WERI-Rb-1 (cell line): ENCODE measurements at regions not wholly inside any gene's neighbourhood (a gene's known extent, or its start where the extent isn't known, plus 50 kb on each side); places are given as distances from the start of the nearest gene placed in this dataset.
"Not testable (repeated sequence)": the region's sequence is repeated elsewhere in the genome, so short reads cannot be mapped to it uniquely, and the experiment has no call there.

Source experiments
- DNase-seq: peaks from one replicate; pipeline ENCODE4 v3.0.0-alpha.2; 2020
- H3K27ac ChIP-seq: fragments of 250-450 bp; sonication (Bioruptor Pico); 2 replicates; pipeline ENCODE4 v1.5.1; 2020; ENCODE audit warnings: mild to moderate bottlenecking, moderate library complexity
- H3K27me3 ChIP-seq: fragments of 250-450 bp; sonication (Bioruptor Pico); 2 replicates; pipeline ENCODE4 v1.5.1; 2021; ENCODE audit warnings: mild to moderate bottlenecking, low read depth, moderate library complexity; ENCODE audit not compliant: insufficient read depth, severe bottlenecking
- H3K36me3 ChIP-seq: fragments of 250-450 bp; sonication (Bioruptor Pico); 2 replicates; pipeline ENCODE4 v1.5.1; 2020; ENCODE audit warnings: mild to moderate bottlenecking, moderate library complexity
- H3K4me3 ChIP-seq: 2 replicates; pipeline ENCODE4 v1.5.1; 2011; ENCODE audit warnings: low read depth, mild to moderate bottlenecking, control low read depth, low read length
- H3K9me3 ChIP-seq: fragments of 250-450 bp; sonication (Bioruptor Pico); 2 replicates; pipeline ENCODE4 v1.5.1; 2021; ENCODE audit warnings: mild to moderate bottlenecking, moderate library complexity; ENCODE audit not compliant: severe bottlenecking
- CTCF ChIP-seq: IDR thresholded peaks from 2 replicates; pipeline ENCODE4 v1.5.1; 2011; ENCODE audit warnings: low read depth, mild to moderate bottlenecking, control low read depth, inconsistent platforms, low read length

DNA sequence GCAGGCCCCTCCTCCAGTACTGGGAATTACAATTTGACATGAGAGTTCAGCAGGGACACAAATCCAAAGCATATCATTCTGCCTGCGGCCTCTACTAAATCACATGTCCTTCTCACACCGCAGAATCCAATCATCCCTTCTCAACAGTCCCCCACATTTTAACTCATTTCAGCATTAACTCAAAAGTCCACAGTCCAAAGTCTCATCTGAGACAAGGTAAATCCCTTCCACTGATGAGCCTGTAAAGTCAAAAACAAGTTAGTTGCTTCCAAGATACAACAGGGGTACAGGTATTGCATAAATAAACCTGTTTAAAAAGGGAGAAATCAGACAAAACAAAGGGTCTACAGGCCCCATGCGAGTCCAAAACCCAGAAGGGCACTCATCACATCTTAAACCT lies 64.0 kb downstream of the EBNA1BP2 start:
- Histone ChIP-seq H3K27ac (no peak overlapping the region), H3K36me3 (no peaks in the 10 kb centered on the region), H3K27me3 (no peaks in the 10 kb centered on the region), H3K9me3 (peaks cover 14% of the 10 kb centered on the region), H3K4me3 (no peak overlapping the region)
- DNase-seq, result no peak
- no peak for TF ChIP-seq CTCF

DNA sequence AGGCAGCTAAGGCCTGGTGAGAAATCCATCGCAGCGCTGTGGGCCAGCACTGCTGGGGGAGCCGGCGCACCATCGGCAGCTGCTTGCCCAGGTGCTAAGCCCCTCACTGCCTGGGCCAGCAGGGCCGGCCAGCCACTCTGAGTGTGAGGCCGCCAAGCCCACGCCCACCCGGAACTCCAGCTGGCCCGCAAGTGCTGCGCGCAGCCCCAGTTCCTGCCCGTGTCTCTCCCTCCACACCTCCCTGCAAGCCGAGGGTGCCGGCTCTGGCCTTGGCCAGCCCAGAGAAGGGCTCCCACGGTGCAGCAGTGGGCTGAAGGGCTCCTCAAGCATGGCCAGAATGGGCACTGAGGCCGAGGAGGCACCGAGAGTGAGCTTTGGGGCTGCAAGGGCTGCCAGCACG lies 64.4 kb downstream of the EBNA1BP2 start:
- H3K27ac ChIP-seq, result no peak overlapping the region
- no peak for DNase-seq
- peaks cover 14% of the 10 kb centered on the region for H3K9me3 ChIP-seq
- H3K27me3 ChIP-seq, result no peaks in the 10 kb centered on the region
- H3K4me3 ChIP-seq, result no peak overlapping the region
- no peaks in the 10 kb centered on the region for H3K36me3 ChIP-seq
- TF ChIP-seq CTCF, result no peak

- no peak overlapping the region for H3K4me3 ChIP-seq
- peaks cover 14% of the 10 kb centered on the region for H3K9me3 ChIP-seq
- no peak overlapping the region for H3K27ac ChIP-seq
- TF ChIP-seq CTCF, result no peak
- DNase-seq, result no peak
- H3K27me3 ChIP-seq, result no peaks in the 10 kb centered on the region
- no peaks in the 10 kb centered on the region for H3K36me3 ChIP-seq
Observed at GRCh38 chr1:43104027-43104763, 67.9 kb downstream of the EBNA1BP2 start.

DNA sequence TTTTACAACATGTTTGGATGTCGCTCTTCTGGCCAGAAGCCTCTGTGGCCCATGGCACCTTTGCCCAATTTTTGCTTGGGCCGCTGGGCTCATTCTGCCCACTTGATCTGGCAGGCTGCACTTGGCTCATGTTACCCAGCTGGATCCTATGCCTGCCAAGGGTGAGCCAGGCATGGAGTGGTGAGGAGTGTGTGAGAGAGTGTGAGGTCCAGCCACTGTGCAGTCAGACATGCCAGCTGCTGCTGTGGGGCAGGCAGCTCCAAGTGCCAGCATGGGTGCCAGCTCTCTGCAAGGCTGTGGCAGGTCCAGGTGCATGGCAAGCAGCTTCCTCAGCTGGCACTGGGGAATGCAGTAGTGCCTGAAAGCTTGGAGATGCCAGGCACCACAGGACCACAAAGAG lies 71.0 kb downstream of the EBNA1BP2 start:
- no peak for TF ChIP-seq CTCF
- no peaks in the 10 kb centered on the region for H3K36me3 ChIP-seq
- H3K4me3 ChIP-seq, result no peak overlapping the region
- no peaks in the 10 kb centered on the region for H3K27me3 ChIP-seq
- H3K27ac ChIP-seq, result no peak overlapping the region
- peaks cover 10% of the 10 kb centered on the region for H3K9me3 ChIP-seq
- DNase-seq, result no peak

GRCh38 chr1:43098200-43098599 lies 73.9 kb downstream of the EBNA1BP2 start:
- H3K4me3 ChIP-seq, result no peak overlapping the region
- no peak for DNase-seq

GRCh38 chr1:43096528-43096927 lies 75.6 kb downstream of the EBNA1BP2 start:
- not testable (repeated sequence) for H3K27ac ChIP-seq, H3K27me3 ChIP-seq, H3K4me3 ChIP-seq, H3K9me3 ChIP-seq, DNase-seq, H3K36me3 ChIP-seq

More at GRCh38 chr1:43098200-43098599, 73.9 kb downstream of the EBNA1BP2 start:
- no peak overlapping the region for H3K27ac ChIP-seq
- TF ChIP-seq CTCF, result no peak
- no peaks in the 10 kb centered on the region for H3K36me3 ChIP-seq
- H3K27me3 ChIP-seq, result no peaks in the 10 kb centered on the region
- peaks cover 7% of the 10 kb centered on the region for H3K9me3 ChIP-seq

DNA sequence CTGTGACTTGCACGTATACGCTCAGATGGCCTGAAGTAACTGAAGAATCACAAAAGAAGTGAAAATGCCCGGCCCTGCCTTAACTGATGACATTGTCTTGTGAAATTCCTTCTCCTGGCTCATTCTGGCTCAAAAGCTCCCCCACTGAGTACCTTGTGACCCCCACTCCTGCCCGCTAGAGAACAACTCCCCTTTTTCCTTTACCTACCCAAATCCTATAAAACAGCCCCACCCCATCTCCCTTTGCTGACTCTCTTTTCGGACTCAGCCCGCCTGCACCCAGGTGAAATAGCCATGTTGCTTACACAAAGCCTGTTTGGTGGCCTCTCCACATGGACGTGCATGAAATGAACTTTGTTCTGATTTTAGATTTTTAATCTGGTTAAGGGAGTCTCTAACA lies 81.3 kb downstream of the EBNA1BP2 start:
- not testable (repeated sequence) for H3K27ac ChIP-seq, H3K4me3 ChIP-seq, H3K9me3 ChIP-seq

DNA sequence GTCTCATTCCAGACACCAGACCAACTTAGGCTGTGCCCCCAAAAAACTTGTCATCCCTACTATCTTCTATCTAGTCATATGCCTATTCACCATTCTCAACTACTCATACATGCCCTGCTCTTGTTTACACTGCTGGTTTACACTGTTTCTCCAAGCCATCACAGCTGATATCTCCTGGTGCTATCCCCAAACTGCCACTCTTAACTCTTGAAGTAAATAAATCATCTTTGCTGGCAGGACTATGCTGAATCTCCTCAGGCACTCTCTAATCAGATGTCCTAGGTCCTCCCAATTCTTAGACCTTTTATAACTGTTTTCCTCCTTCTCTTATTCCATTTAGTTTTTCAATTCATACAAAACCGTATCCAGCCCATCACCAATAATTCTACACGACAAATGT lies 81.9 kb downstream of the EBNA1BP2 start:
- H3K36me3 ChIP-seq, H3K27ac ChIP-seq, H3K27me3 ChIP-seq, H3K9me3 ChIP-seq, H3K4me3 ChIP-seq, DNase-seq: not testable (repeated sequence)

More for the DNA sequence above, 81.3 kb downstream of the EBNA1BP2 start:
- DNase-seq, H3K36me3 ChIP-seq, H3K27me3 ChIP-seq: not testable (repeated sequence)
